Left lung (tissue), 4 donors: ENCODE measurements at regions not wholly inside any gene's neighbourhood (a gene's known extent, or its start where the extent isn't known, plus 50 kb on each side); places are given as distances from the start of the nearest gene placed in this dataset.
"Not testable (repeated sequence)": the region's sequence is repeated elsewhere in the genome, so short reads cannot be mapped to it uniquely, and the experiment has no call there.

Experiments used
- ATAC-seq: fragments of 200-7000 bp; cut with Tn5 transposase; one replicate; pipeline ENCODE4 v1.9.1; 2020; ENCODE audit warnings: moderate library complexity
- DNase-seq, 4 donors: peaks; one replicate each; pipeline ENCODE4 v3.0.0-alpha.2; 2013 to 2020
- H3K27ac ChIP-seq, 2 donors: fragments of 200-600 bp; sonication (generic) in 1 of 2; one replicate each; pipeline versions ENCODE4 v1.5.0 to v1.8.0; 2020 to 2021
- H3K27me3 ChIP-seq, 2 donors: fragments of 200-600 bp; sonication (generic) in 1 of 2; one replicate each; pipeline versions ENCODE4 v1.5.0 to v1.8.0; 2020 to 2021
- H3K36me3 ChIP-seq, 2 donors: fragments of 200-600 bp; sonication (generic) in 1 of 2; one replicate each; pipeline versions ENCODE4 v1.5.0 to v1.8.0; 2020 to 2021
- H3K4me1 ChIP-seq, 2 donors: fragments of 200-600 bp; one replicate each; pipeline ENCODE4 v1.8.0; 2021
- H3K4me3 ChIP-seq, 2 donors: fragments of 200-600 bp; sonication (generic) in 1 of 2; one replicate each; pipeline versions ENCODE4 v1.5.0 to v1.8.0; 2020 to 2021; ENCODE audit warnings: mild to moderate bottlenecking in 1 of 2
- H3K9me3 ChIP-seq, 2 donors: fragments of 200-600 bp; sonication (generic) in 1 of 2; one replicate each; pipeline versions ENCODE4 v1.5.0 to v1.8.0; 2020 to 2021
- CTCF ChIP-seq, 2 donors: fragments of 200-600 bp; sonication (generic) in 1 of 2; IDR thresholded peaks; one replicate each; pipeline versions ENCODE4 v1.5.0 to v1.8.0; 2021; ENCODE audit warnings: antibody characterized with exemption in 2 of 2
- intact Hi-C, 2 donors: fragments of 100-400 bp; cut with DNase I; formaldehyde crosslinking; loops; one replicate each; pipeline versions ENCODE4 v1.11.2 to v1.14.2; 2022
- donor health status: DM: no; HTN: yes; CAD: no.
- donor health status: DM: no; HTN: no; CAD: no.

- no peak for ATAC-seq
- Histone ChIP-seq H3K9me3 (no peaks in the 10 kb centered on the region), H3K27me3 (no peaks in the 10 kb centered on the region), H3K4me3 (no peak overlapping the region), H3K27ac (no peak overlapping the region), H3K36me3 (no peaks in the 10 kb centered on the region), H3K4me1 (no peaks in the 10 kb centered on the region)
- DNase-seq: no peak
- intact Hi-C loops: no loop called here
- no peak for TF ChIP-seq CTCF (IDR thresholded peaks at IDR 0.05)
Measured at GRCh38 chr13:62407871-62408270, 992.2 kb upstream of the PCDH20 start.

- DNase-seq (no peak), ATAC-seq (no peak)
- Histone ChIP-seq H3K27ac (no peak overlapping the region), H3K27me3 (no peaks in the 10 kb centered on the region), H3K36me3 (no peaks in the 10 kb centered on the region), H3K4me3 (no peak overlapping the region), H3K9me3 (no peaks in the 10 kb centered on the region), H3K4me1 (no peaks in the 10 kb centered on the region)
- intact Hi-C loops: no loop called here
- no peak for TF ChIP-seq CTCF (IDR thresholded peaks at IDR 0.05)
Measured at GRCh38 chr13:62388515-62388914, 972.9 kb upstream of the PCDH20 start.

- peak in 2 of 4 donors; percentile 5 to 16 for DNase-seq
- H3K27ac ChIP-seq: no peak overlapping the region
- no peaks in the 10 kb centered on the region for H3K4me1 ChIP-seq
- intact Hi-C loops: no loop called here
- H3K4me3 ChIP-seq: no peak overlapping the region
- ATAC-seq: no peak
- TF ChIP-seq CTCF (IDR thresholded peaks at IDR 0.05): no peak
- no peaks in the 10 kb centered on the region for H3K36me3 ChIP-seq
- H3K27me3 ChIP-seq: no peaks in the 10 kb centered on the region
- H3K9me3 ChIP-seq: no peaks in the 10 kb centered on the region
Measured at GRCh38 chr13:62387647-62388046, 972.0 kb upstream of the PCDH20 start.

- peak in 1 of 4 donors; percentile 50 for DNase-seq
- H3K36me3 ChIP-seq, H3K27ac ChIP-seq, H3K9me3 ChIP-seq, intact Hi-C loops, H3K27me3 ChIP-seq, ATAC-seq, H3K4me1 ChIP-seq, H3K4me3 ChIP-seq: not testable (repeated sequence)
Measured at GRCh38 chr13:62379241-62379640, 963.6 kb upstream of the PCDH20 start.

- Histone ChIP-seq H3K9me3 (no peaks in the 10 kb centered on the region), H3K27me3 (no peaks in the 10 kb centered on the region), H3K4me3 (no peak overlapping the region), H3K4me1 (no peaks in the 10 kb centered on the region), H3K36me3 (no peaks in the 10 kb centered on the region), H3K27ac (no peak overlapping the region)
- DNase-seq (no peak), ATAC-seq (no peak)
- intact Hi-C loops: no loop called here
- no peak for TF ChIP-seq CTCF (IDR thresholded peaks at IDR 0.05)
Measured at GRCh38 chr13:62377838-62378237, 962.2 kb upstream of the PCDH20 start.

GRCh38 chr13:62375653-62376052 lies 960.0 kb upstream of the PCDH20 start:
- no peak overlapping the region for H3K27ac ChIP-seq
- no peaks in the 10 kb centered on the region for H3K36me3 ChIP-seq
- no peak for ATAC-seq
- H3K9me3 ChIP-seq: no peaks in the 10 kb centered on the region
- no peak overlapping the region for H3K4me3 ChIP-seq
- no peak for DNase-seq
- H3K4me1 ChIP-seq: no peaks in the 10 kb centered on the region
- intact Hi-C loops: no loop called here
- TF ChIP-seq CTCF (IDR thresholded peaks at IDR 0.05): no peak
- H3K27me3 ChIP-seq: no peaks in the 10 kb centered on the region
